Mesenchymal stem cell (in vitro differentiated cells and primary cell): ENCODE measurements at regions not wholly inside any gene's neighbourhood (a gene's known extent, or its start where the extent isn't known, plus 50 kb on each side); places are given as distances from the start of the nearest gene placed in this dataset.

Experiments used
- DNase-seq: peaks from one replicate; pipeline ENCODE4 v3.0.0-alpha.2; 2013
- H2AFZ ChIP-seq: one replicate; pipeline ENCODE4 v1.6.1; 2013; ENCODE audit warnings: low read depth, mild to moderate bottlenecking, control low read depth, inconsistent platforms, low read length, moderate library complexity
- H2AK5ac ChIP-seq: 2 replicates; pipeline ENCODE4 v1.6.1; 2013; ENCODE audit warnings: low read length, moderate library complexity, mild to moderate bottlenecking, inconsistent platforms; ENCODE audit not compliant: severe bottlenecking
- H2BK120ac ChIP-seq: one replicate; pipeline ENCODE4 v1.6.1; 2013; ENCODE audit warnings: low read depth, mild to moderate bottlenecking, inconsistent platforms, low read length, moderate library complexity
- H2BK12ac ChIP-seq, 2 experiments: one replicate each; pipeline ENCODE4 v1.6.1; 2013; ENCODE audit warnings: inconsistent platforms in 2 of 2, low read length in 2 of 2, mild to moderate bottlenecking in 2 of 2, moderate library complexity in 2 of 2, control low read depth in 1 of 2
- H2BK15ac ChIP-seq: one replicate; pipeline ENCODE4 v1.6.1; 2013; ENCODE audit warnings: mild to moderate bottlenecking, low read depth, inconsistent platforms; ENCODE audit not compliant: poor library complexity, severe bottlenecking
- H2BK5ac ChIP-seq: 2 replicates; pipeline ENCODE4 v1.6.1; 2013; ENCODE audit warnings: low read depth, mild to moderate bottlenecking, low read length, control low read depth, inconsistent platforms; ENCODE audit not compliant: poor library complexity, severe bottlenecking
- H3K14ac ChIP-seq, 2 experiments: one replicate each; pipeline ENCODE4 v1.6.1; 2013; ENCODE audit warnings: inconsistent platforms in 2 of 2, low read length in 2 of 2, control low read depth in 1 of 2, mild to moderate bottlenecking in 1 of 2, moderate library complexity in 1 of 2
- H3K18ac ChIP-seq, 2 experiments: one replicate each; pipeline ENCODE4 v1.6.1; 2013; ENCODE audit warnings: inconsistent platforms in 2 of 2, low read length in 2 of 2, control low read depth in 1 of 2, low read depth in 1 of 2, mild to moderate bottlenecking in 1 of 2
- H3K23ac ChIP-seq, 2 experiments: one replicate each; pipeline ENCODE4 v1.6.1; 2013; ENCODE audit warnings: inconsistent platforms in 2 of 2, low read length in 2 of 2, mild to moderate bottlenecking in 2 of 2, moderate library complexity in 2 of 2, control low read depth in 1 of 2
- H3K27ac ChIP-seq: 2 replicates; pipeline ENCODE4 v1.5.1; 2013; ENCODE audit warnings: mild to moderate bottlenecking, moderate library complexity, low read length, control low read depth, inconsistent platforms; ENCODE audit not compliant: poor library complexity, severe bottlenecking
- H3K27me3 ChIP-seq, 2 experiments: 2 replicates each; pipeline versions ENCODE4 v1.6.1 to v1.7.0; 2013; ENCODE audit warnings: low read length in 2 of 2, mild to moderate bottlenecking in 2 of 2, moderate library complexity in 2 of 2, control low read depth in 1 of 2, inconsistent platforms in 1 of 2; ENCODE audit not compliant: control insufficient read depth in 1 of 2, insufficient read depth in 1 of 2
- H3K36me3 ChIP-seq, 2 experiments: 2 replicates each; pipeline versions ENCODE4 v1.6.1 to v1.7.0; 2013; ENCODE audit warnings: low read length in 2 of 2, control low read depth in 1 of 2, inconsistent platforms in 1 of 2, low read depth in 1 of 2, mild to moderate bottlenecking in 1 of 2; ENCODE audit not compliant: insufficient read depth in 2 of 2, control insufficient read depth in 1 of 2
- H3K4ac ChIP-seq, 2 experiments: one replicate each; pipeline ENCODE4 v1.6.1; 2013; ENCODE audit warnings: inconsistent platforms in 2 of 2, low read length in 2 of 2, mild to moderate bottlenecking in 2 of 2, moderate library complexity in 2 of 2, control low read depth in 1 of 2, low read depth in 1 of 2
- H3K4me1 ChIP-seq: 2 replicates; pipeline ENCODE4 v1.6.1; 2013; ENCODE audit warnings: low read depth, low read length, control low read depth; ENCODE audit not compliant: control insufficient read depth, insufficient read depth
- H3K4me2 ChIP-seq: 2 replicates; pipeline ENCODE4 v1.6.1; 2013; ENCODE audit warnings: low read length, mild to moderate bottlenecking, inconsistent platforms; ENCODE audit not compliant: poor library complexity, severe bottlenecking
- H3K4me3 ChIP-seq, 2 experiments: 2 replicates each; pipeline versions ENCODE4 v1.5.1 to v1.7.0; 2013; ENCODE audit warnings: low read length in 2 of 2, mild to moderate bottlenecking in 2 of 2, control low read depth in 1 of 2, low read depth in 1 of 2; ENCODE audit not compliant: insufficient read depth in 1 of 2
- H3K79me1 ChIP-seq: replicated peaks from 2 replicates; pipeline ENCODE4 v1.6.1; 2013; ENCODE audit warnings: mild to moderate bottlenecking, control low read depth, low read length, inconsistent platforms; ENCODE audit not compliant: poor library complexity, severe bottlenecking
- H3K9ac ChIP-seq: 2 replicates; pipeline ENCODE4 v1.7.0; 2013; ENCODE audit warnings: mild to moderate bottlenecking, low read length, moderate library complexity
- H3K9me3 ChIP-seq: 2 replicates; pipeline ENCODE4 v1.7.0; 2013; ENCODE audit warnings: mild to moderate bottlenecking, low read length; ENCODE audit not compliant: control insufficient read depth
- H4K8ac ChIP-seq: one replicate; pipeline ENCODE4 v1.6.1; 2013; ENCODE audit warnings: inconsistent platforms, mild to moderate bottlenecking, low read length, moderate library complexity
- H4K91ac ChIP-seq: one replicate; pipeline ENCODE4 v1.6.1; 2013; ENCODE audit warnings: mild to moderate bottlenecking, low read length, inconsistent platforms
- WGBS: methylation state at CpG from one replicate; pipeline ENCODE4 v1.1.7; 2013; ENCODE audit warnings: mixed read lengths; 5-methylcytosine and 5-hydroxymethylcytosine counted together

GRCh38 chr4:14184265-14184664 lies 556.7 kb upstream of the BOD1L1 start:
- Histone ChIP-seq H2AFZ (no peak overlapping the region), H2BK120ac (no peak overlapping the region), H3K23ac (no peak overlapping the region), H3K79me1 (no peaks in the 10 kb centered on the region), H3K27me3 (no peaks in the 10 kb centered on the region), H2BK5ac (no peak overlapping the region), H3K14ac (no peak overlapping the region), H2BK12ac (no peak overlapping the region), H3K4me3 (no peak overlapping the region), H3K4me2 (no peak overlapping the region), H3K36me3 (no peaks in the 10 kb centered on the region), H3K9me3 (no peaks in the 10 kb centered on the region), H3K9ac (no peak overlapping the region), H3K4ac (no peak overlapping the region), H4K8ac (no peak overlapping the region), H3K27ac (no peak overlapping the region), H2AK5ac (no peak overlapping the region), H3K4me1 (no peaks in the 10 kb centered on the region), H4K91ac (no peak overlapping the region), H3K18ac (no peak overlapping the region), H2BK15ac (no peak overlapping the region)
- DNase-seq: no peak
- WGBS: 24% methylated on average over 2 of the region's 3 CpGs

GRCh38 chr4:14184767-14185166 lies 557.2 kb upstream of the BOD1L1 start:
- Histone ChIP-seq H4K8ac (no peak overlapping the region), H2AK5ac (no peak overlapping the region), H4K91ac (no peak overlapping the region), H3K27ac (no peak overlapping the region), H3K9me3 (no peaks in the 10 kb centered on the region), H2BK120ac (no peak overlapping the region), H3K23ac (no peak overlapping the region), H3K4me1 (no peaks in the 10 kb centered on the region), H3K36me3 (no peaks in the 10 kb centered on the region), H3K4me2 (no peak overlapping the region), H3K4me3 (no peak overlapping the region), H2BK5ac (no peak overlapping the region), H3K4ac (no peak overlapping the region), H3K14ac (no peak overlapping the region), H3K79me1 (no peaks in the 10 kb centered on the region), H2AFZ (no peak overlapping the region), H3K9ac (no peak overlapping the region), H2BK15ac (no peak overlapping the region), H3K18ac (no peak overlapping the region), H3K27me3 (no peaks in the 10 kb centered on the region), H2BK12ac (no peak overlapping the region)
- no peak for DNase-seq
- no CpG with 5 or more reads among the region's 2 CpGs for WGBS

GRCh38 chr4:14188214-14188613 lies 560.7 kb upstream of the BOD1L1 start:
- H2AFZ ChIP-seq: no peak overlapping the region
- H3K9me3 ChIP-seq: no peaks in the 10 kb centered on the region
- H4K8ac ChIP-seq: no peak overlapping the region
- H3K27me3 ChIP-seq: no peaks in the 10 kb centered on the region
- no peak overlapping the region for H3K4ac ChIP-seq
- H3K4me2 ChIP-seq: no peak overlapping the region
- H3K4me3 ChIP-seq: no peak overlapping the region
- H4K91ac ChIP-seq: no peak overlapping the region
- no peaks in the 10 kb centered on the region for H3K79me1 ChIP-seq
- H3K14ac ChIP-seq: no peak overlapping the region
- H3K23ac ChIP-seq: no peak overlapping the region
- H2BK120ac ChIP-seq: no peak overlapping the region
- no peaks in the 10 kb centered on the region for H3K4me1 ChIP-seq
- no peaks in the 10 kb centered on the region for H3K36me3 ChIP-seq
- no peak overlapping the region for H2BK5ac ChIP-seq
- H3K9ac ChIP-seq: no peak overlapping the region
- H2BK12ac ChIP-seq: no peak overlapping the region
- no peak overlapping the region for H2BK15ac ChIP-seq
- no peak for DNase-seq
- no peak overlapping the region for H2AK5ac ChIP-seq
- no peak overlapping the region for H3K18ac ChIP-seq
- no peak overlapping the region for H3K27ac ChIP-seq

GRCh38 chr4:14193601-14194000 lies 566.1 kb upstream of the BOD1L1 start:
- Histone ChIP-seq H2AFZ (no peak overlapping the region), H3K79me1 (no peaks in the 10 kb centered on the region), H3K18ac (no peak overlapping the region), H3K27ac (no peak overlapping the region), H3K4ac (no peak overlapping the region), H2AK5ac (no peak overlapping the region), H4K91ac (no peak overlapping the region), H3K36me3 (no peaks in the 10 kb centered on the region), H2BK12ac (no peak overlapping the region), H2BK5ac (no peak overlapping the region), H2BK15ac (no peak overlapping the region), H3K23ac (no peak overlapping the region), H3K4me3 (no peak overlapping the region), H2BK120ac (no peak overlapping the region), H3K9ac (no peak overlapping the region), H3K4me2 (no peak overlapping the region), H4K8ac (no peak overlapping the region), H3K27me3 (no peaks in the 10 kb centered on the region), H3K14ac (no peak overlapping the region), H3K4me1 (no peaks in the 10 kb centered on the region), H3K9me3 (no peaks in the 10 kb centered on the region)
- no peak for DNase-seq
- 96% methylated on average over 1 of the region's 1 CpG for WGBS
